ENCODE measurements at regions not wholly inside any gene's neighbourhood (a gene's known extent, or its start where the extent isn't known, plus 50 kb on each side); places are given as distances from the start of the nearest gene placed in this dataset.

DNA sequence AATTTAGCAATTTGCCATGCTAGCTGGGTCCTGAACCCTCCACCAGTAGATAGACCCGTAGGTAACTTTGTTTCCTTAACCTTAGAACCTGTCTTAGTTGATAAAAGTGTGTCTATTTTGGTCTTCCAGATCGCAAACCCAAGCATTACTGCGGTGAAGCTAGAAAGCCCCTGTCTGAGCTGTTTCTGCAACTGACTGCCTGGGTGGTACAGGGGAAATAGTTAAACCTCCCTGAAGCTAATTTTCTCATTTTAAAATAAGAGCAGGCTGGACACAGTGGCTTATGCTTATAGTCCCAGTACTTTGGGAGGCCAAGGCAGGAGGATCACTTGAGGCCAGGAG is 67.9 kb upstream of the EPCAM start (continued):
- TF ChIP-seq, protein P1, sequence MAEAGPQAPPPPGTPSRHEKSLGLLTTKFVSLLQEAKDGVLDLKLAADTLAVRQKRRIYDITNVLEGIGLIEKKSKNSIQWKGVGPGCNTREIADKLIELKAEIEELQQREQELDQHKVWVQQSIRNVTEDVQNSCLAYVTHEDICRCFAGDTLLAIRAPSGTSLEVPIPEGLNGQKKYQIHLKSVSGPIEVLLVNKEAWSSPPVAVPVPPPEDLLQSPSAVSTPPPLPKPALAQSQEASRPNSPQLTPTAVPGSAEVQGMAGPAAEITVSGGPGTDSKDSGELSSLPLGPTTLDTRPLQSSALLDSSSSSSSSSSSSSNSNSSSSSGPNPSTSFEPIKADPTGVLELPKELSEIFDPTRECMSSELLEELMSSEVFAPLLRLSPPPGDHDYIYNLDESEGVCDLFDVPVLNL (IDR thresholded peaks at IDR 0.05; ENCODE audit: low read depth, low read length) = no peak
- peak; percentile 59 for TF ChIP-seq NFIC (IDR thresholded peaks at IDR 0.05; ENCODE audit: low read depth, low read length)
- no peak for TF ChIP-seq CBX5 (IDR thresholded peaks at IDR 0.05; ENCODE audit: low read depth)
- TF ChIP-seq IRF4 (IDR thresholded peaks at IDR 0.05; ENCODE audit: low read depth, low read length) = 0 out of 2 replicates have a peak, but pooled peaks have one; percentile 15
- 0 out of 4 replicates have a peak, but pooled peaks of 1 of the 2 experiments have one; percentile 33 for TF ChIP-seq ETV6 (conservative IDR thresholded peaks at IDR 0.05 in 1 of 2, IDR thresholded peaks at IDR 0.05 in 1 of 2; ENCODE audit: borderline replicate concordance in 1 of 2, low read depth in 1 of 2)
- TF ChIP-seq RCOR1 (conservative IDR thresholded peaks at IDR 0.05; ENCODE audit: low read depth, low read length) = no peak
- TF ChIP-seq, protein P2, sequence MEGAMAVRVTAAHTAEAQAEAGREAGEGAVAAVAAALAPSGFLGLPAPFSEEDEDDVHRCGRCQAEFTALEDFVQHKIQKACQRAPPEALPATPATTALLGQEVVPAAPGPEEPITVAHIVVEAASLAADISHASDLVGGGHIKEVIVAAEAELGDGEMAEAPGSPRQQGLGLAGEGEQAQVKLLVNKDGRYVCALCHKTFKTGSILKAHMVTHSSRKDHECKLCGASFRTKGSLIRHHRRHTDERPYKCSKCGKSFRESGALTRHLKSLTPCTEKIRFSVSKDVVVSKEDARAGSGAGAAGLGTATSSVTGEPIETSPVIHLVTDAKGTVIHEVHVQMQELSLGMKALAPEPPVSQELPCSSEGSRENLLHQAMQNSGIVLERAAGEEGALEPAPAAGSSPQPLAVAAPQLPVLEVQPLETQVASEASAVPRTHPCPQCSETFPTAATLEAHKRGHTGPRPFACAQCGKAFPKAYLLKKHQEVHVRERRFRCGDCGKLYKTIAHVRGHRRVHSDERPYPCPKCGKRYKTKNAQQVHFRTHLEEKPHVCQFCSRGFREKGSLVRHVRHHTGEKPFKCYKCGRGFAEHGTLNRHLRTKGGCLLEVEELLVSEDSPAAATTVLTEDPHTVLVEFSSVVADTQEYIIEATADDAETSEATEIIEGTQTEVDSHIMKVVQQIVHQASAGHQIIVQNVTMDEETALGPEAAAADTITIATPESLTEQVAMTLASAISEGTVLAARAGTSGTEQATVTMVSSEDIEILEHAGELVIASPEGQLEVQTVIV (IDR thresholded peaks at IDR 0.05; ENCODE audit: borderline replicate concordance, partially characterized antibody) = no peak
- TF ChIP-seq POLR2AphosphoS5 (IDR thresholded peaks at IDR 0.05; ENCODE audit: low read length) = no peak
- no peak for TF ChIP-seq POLR2A (IDR thresholded peaks at IDR 0.05; ENCODE audit: low read depth, low read length)
- TF ChIP-seq RELA (IDR thresholded peaks at IDR 0.05; ENCODE audit: borderline replicate concordance, partially characterized antibody) = peak; percentile 63
- TF ChIP-seq, protein P3, sequence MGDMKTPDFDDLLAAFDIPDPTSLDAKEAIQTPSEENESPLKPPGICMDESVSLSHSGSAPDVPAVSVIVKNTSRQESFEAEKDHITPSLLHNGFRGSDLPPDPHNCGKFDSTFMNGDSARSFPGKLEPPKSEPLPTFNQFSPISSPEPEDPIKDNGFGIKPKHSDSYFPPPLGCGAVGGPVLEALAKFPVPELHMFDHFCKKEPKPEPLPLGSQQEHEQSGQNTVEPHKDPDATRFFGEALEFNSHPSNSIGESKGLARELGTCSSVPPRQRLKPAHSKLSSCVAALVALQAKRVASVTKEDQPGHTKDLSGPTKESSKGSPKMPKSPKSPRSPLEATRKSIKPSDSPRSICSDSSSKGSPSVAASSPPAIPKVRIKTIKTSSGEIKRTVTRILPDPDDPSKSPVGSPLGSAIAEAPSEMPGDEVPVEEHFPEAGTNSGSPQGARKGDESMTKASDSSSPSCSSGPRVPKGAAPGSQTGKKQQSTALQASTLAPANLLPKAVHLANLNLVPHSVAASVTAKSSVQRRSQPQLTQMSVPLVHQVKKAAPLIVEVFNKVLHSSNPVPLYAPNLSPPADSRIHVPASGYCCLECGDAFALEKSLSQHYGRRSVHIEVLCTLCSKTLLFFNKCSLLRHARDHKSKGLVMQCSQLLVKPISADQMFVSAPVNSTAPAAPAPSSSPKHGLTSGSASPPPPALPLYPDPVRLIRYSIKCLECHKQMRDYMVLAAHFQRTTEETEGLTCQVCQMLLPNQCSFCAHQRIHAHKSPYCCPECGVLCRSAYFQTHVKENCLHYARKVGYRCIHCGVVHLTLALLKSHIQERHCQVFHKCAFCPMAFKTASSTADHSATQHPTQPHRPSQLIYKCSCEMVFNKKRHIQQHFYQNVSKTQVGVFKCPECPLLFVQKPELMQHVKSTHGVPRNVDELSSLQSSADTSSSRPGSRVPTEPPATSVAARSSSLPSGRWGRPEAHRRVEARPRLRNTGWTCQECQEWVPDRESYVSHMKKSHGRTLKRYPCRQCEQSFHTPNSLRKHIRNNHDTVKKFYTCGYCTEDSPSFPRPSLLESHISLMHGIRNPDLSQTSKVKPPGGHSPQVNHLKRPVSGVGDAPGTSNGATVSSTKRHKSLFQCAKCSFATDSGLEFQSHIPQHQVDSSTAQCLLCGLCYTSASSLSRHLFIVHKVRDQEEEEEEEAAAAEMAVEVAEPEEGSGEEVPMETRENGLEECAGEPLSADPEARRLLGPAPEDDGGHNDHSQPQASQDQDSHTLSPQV (IDR thresholded peaks at IDR 0.05) = no peak
- TF ChIP-seq ATF7 (IDR thresholded peaks at IDR 0.05; ENCODE audit: low read depth) = no peak
- no peak for TF ChIP-seq WRNIP1 (IDR thresholded peaks at IDR 0.05; ENCODE audit: borderline replicate concordance, low read depth, low read length)
- no peak for TF ChIP-seq DPF2 (IDR thresholded peaks at IDR 0.05)
- TF ChIP-seq SUZ12 (IDR thresholded peaks at IDR 0.05; ENCODE audit: unreplicated experiment) = no peak
- no peak for TF ChIP-seq STAT1 (conservative IDR thresholded peaks at IDR 0.05)
- no peak for TF ChIP-seq SREBF1 (IDR thresholded peaks at IDR 0.05; ENCODE audit: low read length)
- TF ChIP-seq, protein P4, sequence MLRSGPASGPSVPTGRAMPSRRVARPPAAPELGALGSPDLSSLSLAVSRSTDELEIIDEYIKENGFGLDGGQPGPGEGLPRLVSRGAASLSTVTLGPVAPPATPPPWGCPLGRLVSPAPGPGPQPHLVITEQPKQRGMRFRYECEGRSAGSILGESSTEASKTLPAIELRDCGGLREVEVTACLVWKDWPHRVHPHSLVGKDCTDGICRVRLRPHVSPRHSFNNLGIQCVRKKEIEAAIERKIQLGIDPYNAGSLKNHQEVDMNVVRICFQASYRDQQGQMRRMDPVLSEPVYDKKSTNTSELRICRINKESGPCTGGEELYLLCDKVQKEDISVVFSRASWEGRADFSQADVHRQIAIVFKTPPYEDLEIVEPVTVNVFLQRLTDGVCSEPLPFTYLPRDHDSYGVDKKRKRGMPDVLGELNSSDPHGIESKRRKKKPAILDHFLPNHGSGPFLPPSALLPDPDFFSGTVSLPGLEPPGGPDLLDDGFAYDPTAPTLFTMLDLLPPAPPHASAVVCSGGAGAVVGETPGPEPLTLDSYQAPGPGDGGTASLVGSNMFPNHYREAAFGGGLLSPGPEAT (IDR thresholded peaks at IDR 0.05; ENCODE audit: low read depth) = peak; percentile 81
- TF ChIP-seq MYC (IDR thresholded peaks at IDR 0.05; ENCODE audit: insufficient read depth, insufficient read length, insufficient replicate concordance, low read length, severe bottlenecking) = no peak
- TF ChIP-seq BCL11A (IDR thresholded peaks at IDR 0.05; ENCODE audit: low read depth, low read length) = no peak

All from GM12878 (cell line).